ENCODE measurements at regions not wholly inside any gene's neighbourhood (a gene's known extent, or its start where the extent isn't known, plus 50 kb on each side); places are given as distances from the start of the nearest gene placed in this dataset.

- TF ChIP-seq POLR2A (IDR thresholded peaks at IDR 0.05): no peak
- TF ChIP-seq CTCF (IDR thresholded peaks at IDR 0.05): no peak
Measured at GRCh38 chr2:47676261-47676926, 105.6 kb upstream of the KCNK12 start.
